ENCODE measurements at regions not wholly inside any gene's neighbourhood (a gene's known extent, or its start where the extent isn't known, plus 50 kb on each side); places are given as distances from the start of the nearest gene placed in this dataset.

- no peak for TF ChIP-seq CTCF (IDR thresholded peaks at IDR 0.05)
- TF ChIP-seq POLR2A (IDR thresholded peaks at IDR 0.05), result no peak
- TF ChIP-seq EP300 (IDR thresholded peaks at IDR 0.05), result no peak
Observed at GRCh38 chr20:25867776-25868649, 171.4 kb upstream of the ZNF337 start.
